ENCODE measurements at regions not wholly inside any gene's neighbourhood (a gene's known extent, or its start where the extent isn't known, plus 50 kb on each side); places are given as distances from the start of the nearest gene placed in this dataset.

DNA sequence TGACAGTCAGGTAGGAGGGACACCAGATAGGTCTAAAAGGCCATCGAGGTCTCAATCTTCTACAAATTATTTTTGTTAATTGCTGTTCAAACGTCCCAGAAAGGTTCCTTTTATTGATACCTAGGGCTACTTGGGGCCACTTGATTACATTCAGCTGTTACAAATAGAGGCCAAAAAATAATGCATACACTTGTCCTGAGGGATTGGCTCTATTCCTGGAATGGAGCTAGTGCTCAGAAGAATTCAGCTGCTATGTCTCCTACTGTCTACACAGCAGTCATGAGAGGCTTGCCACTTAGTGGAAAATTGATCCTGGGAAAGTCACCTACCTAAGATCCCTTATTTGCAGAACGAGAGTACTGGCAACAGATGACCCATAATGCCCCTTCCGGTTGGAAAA is 498.3 kb downstream of the ADGRL2 start:
- DNase-seq: no peak

- no peak for DNase-seq
Measured at GRCh38 chr1:82297139-82297896, 496.6 kb downstream of the ADGRL2 start.

DNA sequence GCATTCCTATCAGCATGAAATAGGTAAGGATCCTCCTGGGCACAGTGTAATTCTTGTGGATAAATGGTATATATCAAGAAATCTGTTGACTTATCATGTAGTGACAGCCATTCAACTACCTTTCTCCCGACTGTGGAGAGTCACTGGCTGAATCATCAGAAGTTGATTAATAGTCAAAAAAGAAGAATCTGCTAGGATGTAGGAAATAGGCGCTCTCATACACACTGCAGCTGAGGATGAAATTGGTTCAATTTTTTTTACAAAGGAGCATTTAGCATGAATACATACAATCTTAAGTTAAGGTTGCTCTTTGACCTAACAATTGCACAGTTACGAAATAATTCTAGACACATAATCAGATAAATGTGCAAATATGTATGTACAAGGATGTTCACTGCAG is 486.8 kb downstream of the ADGRL2 start:
- no peak for DNase-seq

- DNase-seq: no peak
Measured at GRCh38 chr1:82284213-82284612, 483.5 kb downstream of the ADGRL2 start.

DNA sequence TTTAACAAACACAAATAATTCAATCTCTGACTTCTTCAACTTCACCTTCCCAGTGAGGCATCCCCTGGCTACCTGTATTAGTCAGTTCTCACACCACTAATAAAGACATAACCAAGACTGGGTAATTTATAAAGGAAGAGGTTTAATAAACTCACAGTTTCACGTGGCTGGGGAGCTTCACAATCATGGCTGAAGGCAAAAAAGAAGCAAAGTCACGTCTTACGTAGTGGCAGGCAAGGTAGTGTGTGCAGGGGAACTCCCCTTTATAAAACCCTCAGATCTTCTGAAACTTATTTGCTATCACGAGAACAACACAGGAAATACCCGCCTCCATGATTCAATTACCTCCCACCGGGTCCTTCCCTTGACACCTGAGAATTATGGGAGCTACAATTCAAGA is 478.5 kb downstream of the ADGRL2 start:
- no peak for DNase-seq

DNA sequence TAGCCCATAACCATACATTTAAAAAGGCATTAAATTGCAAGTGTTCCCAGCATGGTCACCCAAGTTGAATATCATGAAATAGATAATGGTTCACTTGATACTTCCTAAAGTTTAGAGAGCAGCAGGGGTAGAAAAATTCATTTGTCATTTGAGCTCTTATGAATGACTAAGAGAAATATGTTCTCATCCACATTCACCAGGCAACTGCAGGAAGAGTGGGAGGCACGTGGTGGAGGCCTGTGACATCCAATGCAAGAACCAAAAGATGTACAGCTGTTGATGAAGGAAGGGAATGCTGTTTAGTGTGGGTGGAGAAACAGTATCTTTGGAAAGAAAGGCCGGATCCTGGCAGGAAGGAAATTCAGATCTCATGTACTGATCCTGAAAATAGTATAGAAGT is 473.1 kb downstream of the ADGRL2 start:
- no peak for DNase-seq

- DNase-seq: no peak
Measured at GRCh38 chr1:82269431-82269830, 468.7 kb downstream of the ADGRL2 start.

- no peak for DNase-seq
Measured at GRCh38 chr1:82268826-82269225, 468.1 kb downstream of the ADGRL2 start.

GRCh38 chr1:82266351-82266750 is 465.6 kb downstream of the ADGRL2 start:
- DNase-seq: no peak

DNA sequence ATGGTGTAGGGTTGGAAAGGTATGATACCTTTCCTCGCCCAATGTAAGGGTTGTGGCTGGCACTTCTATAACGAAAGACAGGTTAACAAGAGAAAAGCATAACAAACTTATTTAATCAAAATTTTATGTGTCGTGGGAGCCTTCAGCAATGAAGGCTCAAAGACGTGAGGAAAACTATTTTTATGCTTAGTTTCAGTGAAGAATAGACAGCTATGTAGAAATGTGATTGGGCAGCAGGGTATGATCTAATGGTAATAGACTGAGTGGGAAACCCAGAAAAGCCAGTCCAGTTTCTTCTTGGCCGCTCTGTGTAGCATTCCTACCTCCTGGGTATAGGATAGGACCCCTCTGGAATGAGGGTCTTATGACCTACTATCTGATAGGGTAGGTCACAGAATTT is 464.7 kb downstream of the ADGRL2 start:
- DNase-seq: no peak

DNA sequence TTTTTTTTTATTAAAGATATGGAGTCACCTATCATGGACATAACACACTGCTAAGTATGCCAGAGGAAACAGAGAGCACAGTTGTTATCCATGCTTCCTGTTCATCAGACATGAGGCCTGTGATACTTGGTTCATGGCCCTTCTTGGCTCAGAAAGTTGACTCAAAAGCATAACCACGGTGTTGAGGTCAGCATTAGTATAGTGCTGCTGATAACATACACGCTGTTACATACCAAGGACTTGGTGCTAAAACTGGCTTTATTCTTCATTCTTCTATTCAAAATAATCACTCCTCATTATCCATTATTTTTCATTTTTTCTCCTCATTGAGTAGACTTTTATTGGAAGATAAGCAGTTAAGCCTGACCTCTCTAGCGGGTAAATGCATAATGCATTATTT is 464.1 kb downstream of the ADGRL2 start:
- DNase-seq: no peak

DNA sequence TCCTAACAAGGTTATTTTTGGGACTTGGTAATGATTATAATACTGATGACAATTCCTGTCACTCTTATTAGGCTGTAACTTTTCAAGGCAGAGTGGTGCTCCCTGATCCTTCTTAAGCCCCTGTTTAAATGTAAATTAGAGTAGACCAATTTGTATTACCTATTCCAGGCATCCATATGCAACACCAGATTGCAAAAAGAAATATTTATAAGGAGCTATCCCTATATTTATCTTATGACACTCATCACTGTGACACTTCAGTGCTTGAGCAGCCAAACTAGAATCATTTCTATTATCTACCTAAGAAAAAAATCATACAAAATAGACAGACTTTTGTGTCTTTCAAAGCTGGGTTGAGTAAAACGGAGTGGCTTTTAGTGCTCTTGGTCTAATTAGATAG is 462.7 kb downstream of the ADGRL2 start:
- DNase-seq: no peak

GRCh38 chr1:82260666-82261065 is 459.9 kb downstream of the ADGRL2 start:
- DNase-seq: peak; percentile 49

GRCh38 chr1:82260051-82260450 is 459.3 kb downstream of the ADGRL2 start:
- no peak for DNase-seq

DNA sequence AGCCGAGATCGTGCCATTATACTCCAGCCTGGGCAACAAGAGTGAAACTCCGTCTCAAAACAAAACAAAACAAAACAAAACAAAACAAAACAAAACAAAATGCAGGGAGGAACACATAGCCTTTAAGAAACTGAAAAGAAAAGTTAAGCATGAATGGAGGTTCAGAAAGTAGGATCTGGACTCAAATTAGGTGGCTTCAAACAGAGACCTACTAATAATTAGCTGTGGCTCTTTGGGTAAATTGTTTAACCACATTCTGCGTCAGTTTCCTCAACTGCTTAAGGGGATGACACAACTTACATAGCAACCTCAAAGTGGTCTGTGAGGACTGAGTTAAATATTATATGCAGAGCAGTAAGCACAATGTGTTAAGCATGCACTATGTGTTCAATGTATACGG is 458.2 kb downstream of the ADGRL2 start:
- no peak for DNase-seq

DNA sequence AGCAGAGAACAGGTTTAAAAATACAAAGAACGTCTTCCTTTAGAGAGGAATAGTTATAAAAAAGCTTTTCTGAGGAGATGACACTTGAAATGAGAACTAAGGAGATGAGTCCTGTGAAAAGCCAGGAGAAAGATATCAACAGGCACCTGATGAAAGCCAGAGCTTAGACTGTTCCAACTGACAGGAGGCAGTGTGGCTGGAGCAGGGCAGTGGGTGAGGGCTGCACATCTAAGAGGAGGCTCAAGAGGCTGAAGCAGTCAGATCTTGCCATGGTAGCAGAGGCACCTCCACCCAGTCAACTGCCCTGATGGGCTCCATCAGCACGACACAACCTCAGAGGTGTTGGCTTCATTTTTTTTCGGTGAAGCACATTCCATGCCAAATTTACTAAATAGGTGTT is 445.3 kb downstream of the ADGRL2 start:
- no peak for DNase-seq

DNA sequence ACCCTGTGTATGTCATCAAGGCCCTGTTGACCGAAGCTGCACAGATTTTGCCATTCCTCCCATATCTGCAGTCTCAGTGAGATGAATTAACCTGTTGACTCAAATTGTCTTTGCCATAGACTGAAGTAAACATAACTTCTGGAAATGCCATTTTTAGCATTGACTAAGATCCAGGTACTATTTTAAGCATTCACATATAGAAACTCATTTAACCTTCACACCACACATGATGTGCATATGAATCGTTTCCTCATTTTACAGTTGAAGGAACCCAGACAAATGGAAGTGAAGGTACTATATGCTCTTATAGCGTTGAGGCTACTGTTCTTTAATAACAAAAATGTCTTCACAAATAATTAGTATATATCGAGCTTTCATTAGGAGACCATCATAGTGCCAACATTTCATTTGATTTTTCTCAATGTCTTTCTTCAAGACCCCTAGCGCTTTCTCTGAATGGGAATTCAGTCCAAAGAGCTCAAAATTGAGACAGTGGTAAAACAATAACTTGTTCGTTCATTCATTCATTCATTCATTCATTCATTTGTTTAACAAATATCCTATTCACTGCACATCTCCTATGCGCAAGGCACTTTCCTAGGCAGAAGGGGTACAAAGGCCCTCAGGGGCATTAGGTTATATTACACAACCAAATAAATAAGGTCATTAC is 444.7 kb downstream of the ADGRL2 start:
- DNase-seq: no peak

DNA sequence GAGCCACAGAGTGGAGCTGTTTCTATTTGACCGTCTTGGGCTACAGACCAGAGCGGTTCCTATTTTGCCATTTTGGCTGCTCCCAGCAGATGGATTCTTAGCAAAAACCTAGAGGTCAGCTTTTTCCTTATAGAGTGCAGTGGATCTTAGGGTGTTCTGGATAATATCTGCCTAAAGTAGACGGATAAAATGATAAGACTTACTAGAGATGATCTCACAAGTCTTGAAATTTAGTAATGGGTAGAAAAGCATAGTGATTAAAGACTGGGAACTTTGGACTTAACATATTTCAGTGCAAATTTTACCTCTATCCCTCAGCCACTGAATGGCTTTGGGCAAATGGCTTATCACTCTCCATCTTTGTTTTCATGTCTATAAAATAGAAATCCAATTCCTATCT is 439.8 kb downstream of the ADGRL2 start:
- DNase-seq: no peak

DNA sequence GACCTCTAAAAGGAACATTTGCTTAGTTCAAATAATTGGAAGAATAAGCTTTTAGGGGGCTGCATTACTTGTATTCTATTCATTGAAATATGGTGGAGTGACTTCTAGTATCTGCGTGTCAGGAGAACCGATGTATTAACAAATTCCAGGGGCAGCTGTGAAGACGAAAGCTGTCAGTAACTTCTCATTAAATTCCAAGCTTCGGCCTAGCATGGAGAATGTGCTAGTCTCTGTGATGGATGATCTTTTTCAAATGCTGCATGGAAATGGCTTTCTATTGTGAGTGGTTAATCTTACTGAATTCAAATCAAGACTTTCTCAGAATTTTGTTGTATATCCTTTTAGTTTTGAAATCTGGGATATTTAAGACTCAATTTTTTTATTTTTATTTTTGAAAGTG is 429.9 kb downstream of the ADGRL2 start:
- DNase-seq: no peak

DNA sequence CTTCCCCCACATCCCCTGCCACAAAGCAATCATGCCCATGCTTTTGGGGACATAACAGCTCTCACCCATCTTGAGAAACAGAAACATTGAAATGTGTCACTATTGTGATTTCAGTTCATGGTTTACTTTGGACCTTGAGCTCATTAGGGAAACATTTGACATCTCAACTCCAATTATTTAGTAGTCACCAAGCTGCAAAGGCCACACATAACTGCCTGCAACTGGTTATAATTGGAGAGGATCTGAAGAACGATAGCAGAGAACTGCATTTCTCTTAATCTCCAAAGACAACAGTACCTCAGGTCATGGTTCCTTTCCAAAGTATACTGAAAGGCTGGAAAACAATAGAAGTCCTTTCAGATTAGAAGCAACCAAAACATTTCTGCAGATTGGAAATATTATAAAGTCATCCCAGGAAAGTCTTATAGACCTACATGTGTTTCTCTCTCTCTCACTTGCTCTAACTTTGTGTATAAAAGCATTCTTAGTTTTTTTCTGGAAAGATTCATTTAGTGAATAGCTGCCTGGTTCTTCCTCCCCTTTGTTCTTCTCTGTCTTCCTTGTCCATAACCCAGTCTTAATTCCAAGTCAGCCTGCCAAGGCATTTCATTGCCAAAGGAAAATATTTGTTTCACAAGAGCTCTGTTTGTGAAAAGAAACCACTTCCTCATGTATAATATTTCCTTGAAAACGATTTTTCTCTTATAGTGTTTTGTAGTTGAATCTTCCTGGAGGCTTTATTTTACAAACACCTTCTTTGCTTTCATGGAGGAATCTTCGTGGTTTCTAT is 426.8 kb downstream of the ADGRL2 start:
- DNase-seq: no peak

DNA sequence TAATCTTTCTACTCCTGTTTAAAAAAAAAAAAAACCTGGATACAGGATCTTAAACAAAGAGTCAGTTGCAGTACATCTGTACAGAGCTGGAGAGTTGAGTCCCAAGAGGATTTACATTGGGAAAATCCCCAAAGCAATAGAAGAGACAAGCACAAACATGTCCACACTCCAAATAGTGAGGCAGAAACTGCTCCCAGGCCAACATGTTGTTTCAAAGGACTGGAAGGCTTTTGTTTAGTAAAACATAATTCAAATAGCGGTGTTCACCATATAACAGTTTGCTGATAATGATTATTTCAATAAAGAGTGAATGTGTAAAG is 425.4 kb downstream of the ADGRL2 start:
- DNase-seq: peak; percentile 42

- peak; percentile 21 for DNase-seq
Measured at GRCh38 chr1:82225421-82226185, 424.9 kb downstream of the ADGRL2 start.

DNA sequence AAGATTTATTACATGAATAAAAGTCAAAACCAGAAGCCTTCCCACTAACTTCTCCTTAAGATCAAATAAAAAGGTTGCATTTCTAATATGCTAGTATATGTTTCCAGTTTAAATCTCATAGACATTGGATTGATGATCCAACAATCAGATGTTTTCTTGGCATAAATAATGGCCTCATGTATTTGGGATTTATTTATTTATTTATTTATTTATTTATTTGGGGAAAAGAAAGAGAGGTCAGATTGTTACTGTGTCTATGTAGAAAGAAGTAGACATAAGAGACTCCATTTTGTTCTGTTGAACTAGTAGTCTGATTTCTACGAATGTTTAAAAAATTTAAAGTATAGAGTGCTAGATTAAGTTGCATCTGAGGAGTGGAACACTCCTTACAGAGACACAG is 422.4 kb downstream of the ADGRL2 start:
- no peak for DNase-seq

Data from NCI-H69 (cell line).